K562 (cell line): ENCODE measurements at regions not wholly inside any gene's neighbourhood (a gene's known extent, or its start where the extent isn't known, plus 50 kb on each side); places are given as distances from the start of the nearest gene placed in this dataset.
"Not testable (repeated sequence)": the region's sequence is repeated elsewhere in the genome, so short reads cannot be mapped to it uniquely, and the experiment has no call there.

Experiments used
- ATAC-seq: fragments of 200-7000 bp; cut with Tn5 transposase; 3 replicates; pipeline ENCODE4 v1.9.1; 2020; ENCODE audit warnings: moderate library complexity
- BruUV-seq: library from RNA; stranded (reverse); fragments of 400-500 nt; replicated peaks from 2 replicates; lab custom pipeline; 2021; lab: Mats Ljungman, UMichigan
- CTCF ChIA-PET: fragments of 300-600 bp; formaldehyde crosslinking; extraction: SDS; loops from one replicate; lab custom pipeline; 2021; ENCODE audit warnings: low intra/inter-chr PET ratio; lab: Yijun Ruan, JAX
- POLR2A ChIA-PET: fragments of 300-600, 350-650 bp; sonication (Branson Sonifier 250); formaldehyde crosslinking; extraction: SDS; loops from one replicate; lab custom pipeline; 2021; ENCODE audit warnings: antibody characterized with exemption, inconsistent platforms; lab: Yijun Ruan, JAX
- DNase-seq, 4 experiments: peaks; one replicate each; pipeline versions ENCODE4 v3.0.0 to v3.0.0-alpha.2; 2011 to 2018; ENCODE audit warnings: low spot score in 3 of 4, mixed read lengths in 3 of 4; ENCODE audit errors: extremely low read depth in 1 of 4
- FAIRE-seq: peaks from 2 replicates; lab custom pipeline; 2011; peaks lifted over from hg19 to GRCh38; lab: Jason Lieb, UNC
- H2AFZ ChIP-seq: 2 replicates; pipeline ENCODE4 v1.6.0; 2011; ENCODE audit warnings: low read depth, low read length, control low read depth, inconsistent platforms
- H3K27ac ChIP-seq: fragments of 200-600 bp; 3 replicates; pipeline ENCODE4 v1.8.0; 2011; ENCODE audit warnings: low read depth, mild to moderate bottlenecking, control low read depth, inconsistent platforms, low read length, moderate library complexity, mixed read lengths; ENCODE audit errors: extremely low read depth
- H3K27me3 ChIP-seq, 2 experiments: fragments of 300-600 bp in 1 of 2; 2 replicates in 1 of 2; 3 replicates in 1 of 2; pipeline versions ENCODE4 v1.6.0 to v1.8.0; 2011; ENCODE audit warnings: inconsistent platforms in 2 of 2, low read length in 2 of 2, mild to moderate bottlenecking in 1 of 2, mixed read lengths in 1 of 2, moderate library complexity in 1 of 2; ENCODE audit not compliant: control insufficient read depth in 2 of 2, insufficient read depth in 2 of 2
- H3K36me3 ChIP-seq: fragments of 300-600 bp; 3 replicates; pipeline ENCODE4 v1.8.0; 2011; ENCODE audit warnings: mild to moderate bottlenecking, low read length, inconsistent platforms; ENCODE audit not compliant: control insufficient read depth, insufficient read depth
- H3K4me1 ChIP-seq, 2 experiments: fragments of 200-600 bp in 1 of 2; replicated peaks in 1 of 2; 2 replicates in 1 of 2; 3 replicates in 1 of 2; pipeline versions ENCODE4 v1.5.1 to v1.8.0; 2011; ENCODE audit warnings: inconsistent platforms in 2 of 2, low read length in 2 of 2, mild to moderate bottlenecking in 1 of 2, mixed read lengths in 1 of 2, moderate library complexity in 1 of 2; ENCODE audit not compliant: control insufficient read depth in 2 of 2, insufficient read depth in 2 of 2
- H3K4me2 ChIP-seq: 2 replicates; pipeline ENCODE4 v1.6.1; 2011; ENCODE audit warnings: low read length, control low read depth, inconsistent platforms, mixed read lengths; ENCODE audit not compliant: insufficient read depth
- H3K4me3 ChIP-seq: fragments of 200-600 bp; sonication (generic), shearing (Covaris generic); 2 replicates; pipeline ENCODE4 v1.5.1; 2016; ENCODE audit warnings: control low read depth, inconsistent platforms
- H3K79me2 ChIP-seq: fragments of 200-600 bp; 3 replicates; pipeline ENCODE4 v1.8.0; 2011; ENCODE audit warnings: low read length, inconsistent platforms; ENCODE audit not compliant: control insufficient read depth, insufficient read depth
- H3K9ac ChIP-seq, 2 experiments: 2 replicates each; pipeline versions ENCODE4 v1.6.0 to v1.6.1; 2011; ENCODE audit warnings: low read depth in 2 of 2, low read length in 2 of 2, control low read depth in 1 of 2, inconsistent platforms in 1 of 2, mild to moderate bottlenecking in 1 of 2, mixed read lengths in 1 of 2; ENCODE audit not compliant: insufficient read depth in 1 of 2
- H3K9me1 ChIP-seq: one replicate; pipeline ENCODE4 v1.6.0; 2011; ENCODE audit warnings: inconsistent platforms, mild to moderate bottlenecking, low read length, moderate library complexity; ENCODE audit not compliant: control insufficient read depth, insufficient read depth
- H3K9me3 ChIP-seq: replicated peaks from 2 replicates; pipeline ENCODE4 v1.5.1; 2011; ENCODE audit warnings: low read depth, low read length, inconsistent platforms; ENCODE audit not compliant: control insufficient read depth, insufficient read depth
- H4K20me1 ChIP-seq: replicated peaks from 2 replicates; pipeline ENCODE4 v1.6.1; 2011; ENCODE audit warnings: low read length, inconsistent platforms, mixed read lengths; ENCODE audit not compliant: control insufficient read depth, insufficient read depth
- ATF7 ChIP-seq: fragments of 450-650 bp; IDR thresholded peaks from 2 replicates; pipeline ENCODE4 v1.7.1; 2014; ENCODE audit warnings: mild to moderate bottlenecking, moderate library complexity
- BCOR ChIP-seq: fragments of 450-650 bp; IDR thresholded peaks from 2 replicates; pipeline ENCODE4 v1.6.1; 2016
- CXXC5 ChIP-seq: fragments of 250-450 bp; sonication (Bioruptor Pico); IDR thresholded peaks from 2 replicates; pipeline ENCODE4 v1.8.0; 2022; ENCODE audit warnings: inconsistent platforms, mild to moderate bottlenecking, moderate library complexity
- DPF2 ChIP-seq: fragments of 450-650 bp; IDR thresholded peaks from 2 replicates; pipeline ENCODE4 v1.6.1; 2016
- EP300 ChIP-seq: IDR thresholded peaks from 2 replicates; pipeline ENCODE4 v1.6.1; 2012; ENCODE audit warnings: low read length, improper control_type of control experiment
- FOSL1 ChIP-seq: fragments of 200-800 bp; sonication (Bioruptor generic); conservative IDR thresholded peaks from 2 replicates; pipeline ENCODE4 v1.6.1; 2016; ENCODE audit warnings: missing genetic modification characterization, missing compliant biosample characterization
- FOXA3 ChIP-seq, 2 experiments: fragments of 450-650 bp in 1 of 2; sonication (generic) in 1 of 2; formaldehyde crosslinking; IDR thresholded peaks in 1 of 2; conservative IDR thresholded peaks in 1 of 2; 2 replicates each; pipeline versions ENCODE4 v1.4.0 to v1.8.0; 2020 to 2022; ENCODE audit warnings: mild to moderate bottlenecking in 2 of 2, missing genetic modification reagents in 1 of 2
- JUND ChIP-seq, 2 experiments: IDR thresholded peaks; 2 replicates in 1 of 2; 3 replicates in 1 of 2; pipeline ENCODE4 v1.6.1; 2011; ENCODE audit warnings: borderline replicate concordance in 2 of 2, low read depth in 2 of 2, low read length in 2 of 2, improper control_type of control experiment in 1 of 2, missing biosample characterization in 1 of 2, missing genetic modification characterization in 1 of 2, missing genetic modification reagents in 1 of 2
- MBD2 ChIP-seq: sonication (generic); IDR thresholded peaks from 2 replicates; pipeline ENCODE4 v1.6.1; 2016; ENCODE audit warnings: low read depth, borderline replicate concordance
- MYNN ChIP-seq, 2 experiments: sonication (generic); formaldehyde crosslinking in 1 of 2; IDR thresholded peaks; 2 replicates each; pipeline versions ENCODE4 v1.5.0 to v1.6.1; 2016 to 2020; ENCODE audit warnings: antibody characterized with exemption in 1 of 2, missing genetic modification reagents in 1 of 2
- NCOR1 ChIP-seq: fragments of 450-650 bp; IDR thresholded peaks from 2 replicates; pipeline ENCODE4 v1.6.1; 2016; ENCODE audit warnings: mild to moderate bottlenecking, moderate library complexity
- NFE2 ChIP-seq: IDR thresholded peaks from 2 replicates; pipeline ENCODE4 v1.6.1; 2014; ENCODE audit warnings: antibody characterized with exemption, low read depth
- NFRKB ChIP-seq: fragments of 450-650 bp; IDR thresholded peaks from 2 replicates; pipeline ENCODE4 v1.6.1; 2016; ENCODE audit warnings: low read depth
- POLR2AphosphoS5 ChIP-seq: IDR thresholded peaks from 2 replicates; pipeline ENCODE4 v1.6.1; 2011; ENCODE audit warnings: mild to moderate bottlenecking, low read depth, low read length, moderate library complexity; ENCODE audit not compliant: control insufficient read depth, insufficient read depth
- SMARCA4 ChIP-seq: fragments of 450-650 bp; IDR thresholded peaks from 2 replicates; pipeline ENCODE4 v1.6.1; 2016
- SMARCC2 ChIP-seq: fragments of 450-650 bp; IDR thresholded peaks from 2 replicates; pipeline ENCODE4 v1.6.1; 2017; ENCODE audit warnings: antibody characterized with exemption, moderate library complexity, mild to moderate bottlenecking, low read depth
- VEZF1 ChIP-seq: fragments of 200-800 bp; sonication (Bioruptor generic); IDR thresholded peaks from 2 replicates; pipeline ENCODE4 v1.6.1; 2017; ENCODE audit warnings: missing genetic modification characterization, missing compliant biosample characterization
- ZEB2 ChIP-seq: fragments of 450-650 bp; IDR thresholded peaks from 2 replicates; pipeline ENCODE4 v1.6.1; 2016
- ZNF592 ChIP-seq: fragments of 450-650 bp; IDR thresholded peaks from 2 replicates; pipeline ENCODE4 v1.6.1; 2017; ENCODE audit warnings: antibody characterized with exemption, mild to moderate bottlenecking
- WGBS: fragments of 100-300 bp; shearing (Covaris generic); methylation state at CpG from one replicate; pipeline ENCODE4 v1.1.6; 2016; ENCODE audit warnings: low coverage, mixed read lengths; ENCODE audit not compliant: insufficient coverage; ENCODE audit errors: missing lambda C conversion rate; 5-methylcytosine and 5-hydroxymethylcytosine counted together
- in situ Hi-C: fragments of 300-500 bp; cut with MboI; formaldehyde crosslinking; loops from 4 replicates; pipeline ENCODE4 v1.15.0; 2018; ENCODE audit warnings: inconsistent platforms, mixed read lengths
- intact Hi-C: fragments of 100-400 bp; cut with micrococcal nuclease; formaldehyde crosslinking; loops from 2 replicates; pipeline ENCODE4 v1.14.2; 2022

GRCh38 chr11:71743385-71743784, 89.6 kb upstream of the DEFB108B start:
- H3K4me1 ChIP-seq; H4K20me1 ChIP-seq; H3K27me3 ChIP-seq; in situ Hi-C loops; H3K79me2 ChIP-seq; CTCF ChIA-PET; ATAC-seq; POLR2A ChIA-PET; H3K9me3 ChIP-seq; intact Hi-C loops; H3K9ac ChIP-seq; BruUV-seq; H3K9me1 ChIP-seq; H3K36me3 ChIP-seq; TF ChIP-seq JUND (tag; IDR thresholded peaks at IDR 0.05; ENCODE audit: borderline replicate concordance, low read depth, low read length); MYNN (CRISPR knock-in tag; IDR thresholded peaks at IDR 0.05): not testable (repeated sequence)
- peak; percentile 40 for FAIRE-seq
- WGBS, result 1% methylated on average over 11 of the region's 11 CpGs
- H3K4me2 ChIP-seq, result peak overlapping the region; percentile 35; the same call in 1 of the 2 replicates
- H3K27ac ChIP-seq, result peak overlapping the region; percentile 33
- DNase-seq, result peak; percentile 58 to 94 (median 59)
- peak overlapping the region; percentile 57 for H2AFZ ChIP-seq
- H3K4me3 ChIP-seq, result peak overlapping the region; percentile 15; the same call in 1 of the 2 replicates
- TF ChIP-seq JUND (IDR thresholded peaks at IDR 0.05; ENCODE audit: borderline replicate concordance, low read depth, low read length) (peak; percentile 39; the same call in 1 of the 2 replicates), NCOR1 (peak; percentile 73), MBD2 (peak; percentile 16; the same call in 1 of the 2 replicates), NFRKB (peak; percentile 33; the same call in 1 of the 2 replicates), ZNF592 (peak; percentile 50), DPF2 (peak; percentile 88), MYNN (IDR thresholded peaks at IDR 0.05) (peak; percentile 76), VEZF1 (peak; percentile 44; the same call in 1 of the 2 replicates), SMARCA4 (peak; percentile 79; the same call in 1 of the 2 replicates), SMARCC2 (peak; percentile 61), NFE2 (peak; percentile 82), CXXC5 (CRISPR knock-in tag) (peak; percentile 60; the same call in 1 of the 2 replicates), FOXA3 (CRISPR knock-in tag; conservative IDR thresholded peaks at IDR 0.05 in 1 of 2, IDR thresholded peaks at IDR 0.05 in 1 of 2) (peak in 1 of 2 experiments; percentile 43; a peak in 1 of 4 replicates), FOSL1 (tag) (peak; percentile 22; the same call in 1 of the 2 replicates), ATF7 (peak; percentile 26; the same call in 1 of the 2 replicates), ZEB2 (peak; percentile 78; the same call in 1 of the 2 replicates), EP300 (peak; percentile 63; the same call in 1 of the 2 replicates), BCOR (peak; percentile 60; the same call in 1 of the 2 replicates), POLR2AphosphoS5 (peak; percentile 30; the same call in 1 of the 2 replicates)
